NT2/D1 (cell line): ENCODE measurements at regions not wholly inside any gene's neighbourhood (a gene's known extent, or its start where the extent isn't known, plus 50 kb on each side); places are given as distances from the start of the nearest gene placed in this dataset.
"Not testable (repeated sequence)": the region's sequence is repeated elsewhere in the genome, so short reads cannot be mapped to it uniquely, and the experiment has no call there.

Experiments
- DNase-seq: peaks from one replicate; pipeline ENCODE4 v3.0.0-alpha.2; 2011; ENCODE audit warnings: low read depth, low spot score
- H3K27me3 ChIP-seq: 2 replicates; pipeline ENCODE4 v1.6.0; 2011; ENCODE audit warnings: mild to moderate bottlenecking; ENCODE audit not compliant: insufficient read length, insufficient read depth
- H3K36me3 ChIP-seq: 2 replicates; pipeline ENCODE4 v1.6.1; 2011; ENCODE audit warnings: mild to moderate bottlenecking, low read length, mixed read lengths; ENCODE audit not compliant: insufficient read depth, insufficient read length
- H3K4me1 ChIP-seq: 2 replicates; pipeline ENCODE4 v1.5.1; 2011; ENCODE audit not compliant: insufficient read depth, insufficient read length
- H3K4me3 ChIP-seq: 2 replicates; pipeline ENCODE4 v1.5.1; 2011; ENCODE audit warnings: low read depth; ENCODE audit not compliant: insufficient read length
- H3K9ac ChIP-seq: 2 replicates; pipeline ENCODE4 v1.6.0; 2011; ENCODE audit warnings: low read depth; ENCODE audit not compliant: insufficient read length
- H3K9me3 ChIP-seq: 2 replicates; pipeline ENCODE4 v1.5.1; 2011; ENCODE audit warnings: mild to moderate bottlenecking, low read length; ENCODE audit not compliant: insufficient read depth
- SUZ12 ChIP-seq: IDR thresholded peaks from 2 replicates; pipeline ENCODE4 v1.6.1; 2011; ENCODE audit not compliant: insufficient read length, insufficient read depth; ENCODE audit errors: extremely low read depth
- YY1 ChIP-seq: IDR thresholded peaks from 2 replicates; pipeline ENCODE4 v1.6.1; 2011; ENCODE audit not compliant: insufficient read length, insufficient read depth
- ZNF274 ChIP-seq: IDR thresholded peaks from 2 replicates; pipeline ENCODE4 v1.6.1; 2011; ENCODE audit warnings: mild to moderate bottlenecking, low read depth, low read length

GRCh38 chr4:115596265-115597001 is 483.0 kb upstream of the NDST4 start:
- TF ChIP-seq SUZ12, result no peak
- TF ChIP-seq YY1, result no peak
- TF ChIP-seq ZNF274, result no peak
- Histone ChIP-seq H3K4me1 (no peaks in the 10 kb centered on the region), H3K9ac (no peak overlapping the region), H3K9me3 (peaks cover 26% of the 10 kb centered on the region), H3K27me3 (no peaks in the 10 kb centered on the region), H3K36me3 (no peaks in the 10 kb centered on the region), H3K4me3 (no peak overlapping the region)
- DNase-seq, result peak; percentile 40

GRCh38 chr4:115580901-115581300 is 467.5 kb upstream of the NDST4 start:
- TF ChIP-seq ZNF274 (no peak), SUZ12 (no peak), YY1 (no peak)
- Histone ChIP-seq H3K36me3 (no peaks in the 10 kb centered on the region), H3K4me3 (no peak overlapping the region), H3K4me1 (no peaks in the 10 kb centered on the region), H3K9me3 (no peaks in the 10 kb centered on the region), H3K9ac (no peak overlapping the region), H3K27me3 (no peaks in the 10 kb centered on the region)
- DNase-seq, result no peak

- Histone ChIP-seq H3K4me1 (no peaks in the 10 kb centered on the region), H3K9me3 (no peaks in the 10 kb centered on the region), H3K9ac (no peak overlapping the region), H3K4me3 (no peak overlapping the region), H3K36me3 (no peaks in the 10 kb centered on the region), H3K27me3 (no peaks in the 10 kb centered on the region)
- no peak for DNase-seq
- no peak for TF ChIP-seq SUZ12
- TF ChIP-seq ZNF274, result no peak
- no peak for TF ChIP-seq YY1
Measured at GRCh38 chr4:115575851-115576250, 462.4 kb upstream of the NDST4 start.

GRCh38 chr4:115562506-115562905 is 449.1 kb upstream of the NDST4 start:
- no peak overlapping the region for H3K9ac ChIP-seq
- no peak for DNase-seq
- no peak for TF ChIP-seq SUZ12
- H3K4me1 ChIP-seq, result no peaks in the 10 kb centered on the region
- H3K4me3 ChIP-seq, result no peak overlapping the region
- H3K27me3 ChIP-seq, result no peaks in the 10 kb centered on the region
- H3K9me3 ChIP-seq, result no peaks in the 10 kb centered on the region
- H3K36me3 ChIP-seq, result no peaks in the 10 kb centered on the region

- DNase-seq, result no peak
- Histone ChIP-seq H3K9ac (no peak overlapping the region), H3K9me3 (no peaks in the 10 kb centered on the region), H3K4me1 (no peaks in the 10 kb centered on the region), H3K4me3 (no peak overlapping the region), H3K36me3 (no peaks in the 10 kb centered on the region), H3K27me3 (no peaks in the 10 kb centered on the region)
- no peak for TF ChIP-seq SUZ12
- no peak for TF ChIP-seq ZNF274
- no peak for TF ChIP-seq YY1
Measured at GRCh38 chr4:115548123-115548522, 434.7 kb upstream of the NDST4 start.

GRCh38 chr4:115537387-115537786 is 424.0 kb upstream of the NDST4 start:
- no peaks in the 10 kb centered on the region for H3K9me3 ChIP-seq
- TF ChIP-seq YY1 (no peak), ZNF274 (no peak), SUZ12 (no peak)
- H3K27me3 ChIP-seq, result no peaks in the 10 kb centered on the region
- DNase-seq, result no peak
- no peak overlapping the region for H3K9ac ChIP-seq
- H3K36me3 ChIP-seq, result no peaks in the 10 kb centered on the region
- H3K4me1 ChIP-seq, result no peaks in the 10 kb centered on the region
- H3K4me3 ChIP-seq, result no peak overlapping the region

GRCh38 chr4:115529126-115529525 is 415.7 kb upstream of the NDST4 start:
- Histone ChIP-seq H3K9ac (no peak overlapping the region), H3K27me3 (no peaks in the 10 kb centered on the region), H3K4me1 (no peaks in the 10 kb centered on the region), H3K4me3 (no peak overlapping the region), H3K36me3 (no peaks in the 10 kb centered on the region), H3K9me3 (no peaks in the 10 kb centered on the region)
- DNase-seq, result no peak
- no peak for TF ChIP-seq SUZ12
- TF ChIP-seq ZNF274, result no peak
- TF ChIP-seq YY1, result no peak

- not testable (repeated sequence) for DNase-seq, H3K4me3 ChIP-seq, H3K9ac ChIP-seq, H3K27me3 ChIP-seq, H3K4me1 ChIP-seq, H3K9me3 ChIP-seq, H3K36me3 ChIP-seq
Measured at GRCh38 chr4:115519476-115519875, 406.1 kb upstream of the NDST4 start.
